ENCODE measurements at regions not wholly inside any gene's neighbourhood (a gene's known extent, or its start where the extent isn't known, plus 50 kb on each side); places are given as distances from the start of the nearest gene placed in this dataset.

- H3K4me3 ChIP-seq (ENCODE audit: low read depth, low read length), result no peak overlapping the region
- TF ChIP-seq CTCF (IDR thresholded peaks at IDR 0.05; ENCODE audit: low read depth, low read length), result no peak
Observed at GRCh38 chr6:144335311-144335861, 50.3 kb downstream of the UTRN start.

- TF ChIP-seq CTCF (IDR thresholded peaks at IDR 0.05; ENCODE audit: low read depth, low read length), result no peak
- no peak overlapping the region for H3K4me3 ChIP-seq (ENCODE audit: low read depth, low read length)
Observed at GRCh38 chr6:144335914-144336313, 50.8 kb downstream of the UTRN start.

- no peak for TF ChIP-seq CTCF (IDR thresholded peaks at IDR 0.05; ENCODE audit: low read depth, low read length)
- H3K4me3 ChIP-seq (ENCODE audit: low read depth, low read length), result no peak overlapping the region
Observed at GRCh38 chr6:144336900-144337299, 51.8 kb downstream of the UTRN start.

GRCh38 chr6:144338474-144338873 is 53.3 kb downstream of the UTRN start:
- H3K4me3 ChIP-seq (ENCODE audit: low read depth, low read length), result no peak overlapping the region
- no peak for TF ChIP-seq CTCF (IDR thresholded peaks at IDR 0.05; ENCODE audit: low read depth, low read length)

GRCh38 chr6:144338951-144339700 is 54.0 kb downstream of the UTRN start:
- no peak for TF ChIP-seq CTCF (IDR thresholded peaks at IDR 0.05; ENCODE audit: low read depth, low read length)

DNA sequence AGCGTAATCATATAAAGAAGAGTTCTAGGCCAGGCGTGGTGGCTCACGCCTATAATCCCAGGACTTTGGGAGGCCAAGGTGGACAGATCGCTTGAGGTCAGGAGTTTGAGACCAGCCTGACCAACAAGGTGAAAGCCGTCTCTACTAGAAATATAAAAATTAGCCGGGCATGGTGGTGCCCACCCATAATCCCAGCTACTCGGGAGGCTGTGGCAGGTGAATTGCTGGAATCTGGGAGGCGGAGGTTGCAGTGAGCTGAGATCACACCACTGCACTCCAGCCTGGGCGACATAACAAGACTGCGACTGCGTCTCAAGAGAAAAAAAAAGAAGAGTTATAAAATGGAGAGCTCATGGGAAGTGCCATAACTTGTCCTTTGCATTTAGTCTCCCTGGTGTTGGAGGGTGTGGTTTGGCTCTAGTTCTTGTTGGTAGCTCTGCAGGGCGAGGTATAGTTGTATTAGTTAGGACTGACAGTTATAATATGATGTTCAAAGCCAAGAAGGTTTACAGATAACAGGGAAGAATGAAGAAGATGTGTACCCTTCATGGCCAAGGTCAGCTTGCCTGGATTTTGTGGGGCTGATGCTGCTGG is 54.8 kb downstream of the UTRN start:
- no peak for TF ChIP-seq CTCF (IDR thresholded peaks at IDR 0.05; ENCODE audit: low read depth, low read length)
- H3K4me3 ChIP-seq (ENCODE audit: low read depth, low read length), result no peak overlapping the region

More at GRCh38 chr6:144338951-144339700, 54.0 kb downstream of the UTRN start:
- H3K4me3 ChIP-seq (ENCODE audit: low read depth, low read length), result no peak overlapping the region

Data from WI38 (cell line).